GM12878 (cell line): ENCODE measurements at regions not wholly inside any gene's neighbourhood (a gene's known extent, or its start where the extent isn't known, plus 50 kb on each side); places are given as distances from the start of the nearest gene placed in this dataset.

ENCODE experiments used
- ATAC-seq: fragments of 200-7000 bp; cut with Tn5 transposase; 3 replicates; pipeline ENCODE4 v1.9.1; 2020; ENCODE audit warnings: mild to moderate bottlenecking, moderate library complexity
- BruUV-seq: library from RNA; stranded (reverse); fragments of 400-500 nt; replicated peaks from 2 replicates; lab custom pipeline; 2021; lab: Mats Ljungman, UMichigan
- CTCF ChIA-PET: fragments of 300-600 bp; sonication (Branson Sonifier 250); formaldehyde crosslinking; extraction: SDS; loops from one replicate; lab custom pipeline; 2021; ENCODE audit warnings: inconsistent platforms; lab: Yijun Ruan, JAX
- POLR2A ChIA-PET: fragments of 350-600 bp; formaldehyde crosslinking; extraction: SDS; loops from one replicate; lab custom pipeline; 2021; ENCODE audit warnings: inconsistent platforms; lab: Charles Lee
- RAD21 ChIA-PET: fragments of 300-600 bp; sonication (Branson Sonifier 250); formaldehyde crosslinking; loops from one replicate; lab custom pipeline; 2023; ENCODE audit warnings: antibody characterized with exemption; ENCODE audit not compliant: unreplicated experiment; lab: Charles Lee
- SMC1A ChIA-PET: fragments of 300-600 bp; sonication (Branson Sonifier 250); formaldehyde crosslinking; loops from one replicate; lab custom pipeline; 2023; ENCODE audit not compliant: unreplicated experiment, uncharacterized antibody; lab: Charles Lee
- DNase-seq: peaks from one replicate; pipeline ENCODE4 v3.0.0-alpha.2; 2011; ENCODE audit warnings: low read depth, low spot score
- FAIRE-seq: peaks from 3 replicates; lab custom pipeline; 2011; peaks lifted over from hg19 to GRCh38; lab: Jason Lieb, UNC
- H2AFZ ChIP-seq: 2 replicates; pipeline ENCODE4 v1.6.0; 2011; ENCODE audit warnings: low read depth, low read length, control low read depth; ENCODE audit not compliant: control insufficient read depth
- H3K27ac ChIP-seq: 2 replicates; pipeline ENCODE4 v1.5.1; 2011; ENCODE audit warnings: control low read depth; ENCODE audit not compliant: control insufficient read depth, insufficient read depth
- H3K27me3 ChIP-seq, 2 experiments: replicated peaks in 1 of 2; 2 replicates each; pipeline versions ENCODE4 v1.6.0 to v1.6.1; 2011; ENCODE audit warnings: low read length in 1 of 2; ENCODE audit not compliant: control insufficient read depth in 2 of 2, insufficient read depth in 2 of 2
- H3K36me3 ChIP-seq, 2 experiments: 2 replicates each; pipeline ENCODE4 v1.5.1; 2011; ENCODE audit warnings: low read length in 1 of 2; ENCODE audit not compliant: control insufficient read depth in 2 of 2, insufficient read depth in 2 of 2
- H3K4me1 ChIP-seq: 2 replicates; pipeline ENCODE4 v1.6.1; 2011; ENCODE audit warnings: mild to moderate bottlenecking, low read length, moderate library complexity, mixed read lengths; ENCODE audit not compliant: control insufficient read depth, insufficient read depth
- H3K4me2 ChIP-seq: 2 replicates; pipeline ENCODE4 v1.6.0; 2011; ENCODE audit warnings: control low read depth; ENCODE audit not compliant: control insufficient read depth, insufficient read depth
- H3K4me3 ChIP-seq: fragments of 200-600 bp; sonication (generic); 2 replicates; pipeline ENCODE4 v1.5.1; 2016
- H3K79me2 ChIP-seq: 2 replicates; pipeline ENCODE4 v1.6.0; 2011; ENCODE audit warnings: low read length; ENCODE audit not compliant: control insufficient read depth, insufficient read depth
- H3K9ac ChIP-seq: 2 replicates; pipeline ENCODE4 v1.8.0; 2011; ENCODE audit warnings: low read length, control low read depth, mixed read lengths; ENCODE audit not compliant: control insufficient read depth, insufficient read depth
- H3K9me3 ChIP-seq: replicated peaks from 3 replicates; pipeline ENCODE4 v1.5.1; 2011; ENCODE audit warnings: mild to moderate bottlenecking, low read length; ENCODE audit not compliant: control insufficient read depth, insufficient read depth
- H4K20me1 ChIP-seq: 2 replicates; pipeline ENCODE4 v1.6.0; 2011; ENCODE audit not compliant: control insufficient read depth, insufficient read depth
- CEBPB ChIP-seq, 2 experiments: fragments of 150-350 bp in 1 of 2; IDR thresholded peaks; 2 replicates each; pipeline ENCODE4 v1.6.1; 2012 to 2014; ENCODE audit warnings: low read depth in 2 of 2, low read length in 2 of 2, borderline replicate concordance in 1 of 2, inconsistent platforms in 1 of 2
- DPF2 ChIP-seq: fragments of 450-650 bp; IDR thresholded peaks from 2 replicates; pipeline ENCODE4 v1.6.1; 2017; ENCODE audit warnings: mild to moderate bottlenecking
- HDAC2 ChIP-seq: fragments of 200-600 bp; sonication (generic); IDR thresholded peaks from 2 replicates; pipeline ENCODE4 v1.6.1; 2017
- MEF2A ChIP-seq: IDR thresholded peaks from 2 replicates; pipeline ENCODE4 v1.6.1; 2011; ENCODE audit warnings: low read depth, mild to moderate bottlenecking, low read length, moderate library complexity; ENCODE audit not compliant: insufficient read depth
- MTA3 ChIP-seq: IDR thresholded peaks from 2 replicates; pipeline ENCODE4 v1.6.1; 2012; ENCODE audit warnings: low read length, inconsistent platforms, borderline replicate concordance
- NR2C2 ChIP-seq: IDR thresholded peaks from 2 replicates; pipeline ENCODE4 v1.6.1; 2011; ENCODE audit warnings: borderline replicate concordance, low read depth; ENCODE audit not compliant: control insufficient read depth, insufficient read length
- RAD51 ChIP-seq: fragments of 450-650 bp; IDR thresholded peaks from 2 replicates; pipeline ENCODE4 v1.6.1; 2016; ENCODE audit warnings: moderate library complexity, mild to moderate bottlenecking, inconsistent platforms
- SIX5 ChIP-seq: IDR thresholded peaks from 2 replicates; pipeline ENCODE4 v1.6.1; 2011; ENCODE audit warnings: mild to moderate bottlenecking, low read depth, low read length, moderate library complexity; ENCODE audit not compliant: severe bottlenecking
- SMARCA5 ChIP-seq: fragments of 450-650 bp; IDR thresholded peaks from 2 replicates; pipeline ENCODE4 v1.6.1; 2017; ENCODE audit warnings: mild to moderate bottlenecking
- ZNF24 ChIP-seq: fragments of 450-650 bp; IDR thresholded peaks from 2 replicates; pipeline ENCODE4 v1.6.1; 2017; ENCODE audit warnings: antibody characterized with exemption, mild to moderate bottlenecking
- WGBS: methylation state at CpG from one replicate; pipeline ENCODE4 v1.1.6; 2016; ENCODE audit warnings: low lambda C conversion rate; ENCODE audit not compliant: insufficient replicate concordance, insufficient coverage; ENCODE audit errors: missing lambda C conversion rate; 5-methylcytosine and 5-hydroxymethylcytosine counted together
- in situ Hi-C: fragments of 300-500 bp; cut with MboI; formaldehyde crosslinking; loops from 9 replicates; pipeline ENCODE4 v1.14.3; 2018; ENCODE audit warnings: mixed read lengths
- intact Hi-C: fragments of 100-400 bp; cut with micrococcal nuclease; formaldehyde crosslinking; loops from one replicate; pipeline ENCODE4 v1.14.2; 2022; ENCODE audit not compliant: unreplicated experiment
- TF ChIP-seq, protein P1 (sequence below): IDR thresholded peaks from 2 replicates; pipeline ENCODE4 v1.6.1; 2012; ENCODE audit warnings: low read length, inconsistent platforms
- TF ChIP-seq, protein P2 (sequence below), 3 experiments: IDR thresholded peaks in 2 of 3; conservative IDR thresholded peaks in 1 of 3; 2 replicates each; pipeline ENCODE4 v1.5.1; 2011; ENCODE audit warnings: low read depth in 3 of 3, low read length in 3 of 3, mild to moderate bottlenecking in 3 of 3, control low read depth in 2 of 3, moderate library complexity in 2 of 3, inconsistent platforms in 1 of 3, mixed read lengths in 1 of 3; ENCODE audit not compliant: control insufficient read depth in 2 of 3, insufficient read depth in 1 of 3; ENCODE audit errors: extremely low read depth in 1 of 3
- TF ChIP-seq, protein P3 (sequence below): fragments of 450-650 bp; IDR thresholded peaks from 2 replicates; pipeline ENCODE4 v1.6.1; 2016; ENCODE audit warnings: mild to moderate bottlenecking
- TF ChIP-seq, protein P4 (sequence below): fragments of 450-650 bp; IDR thresholded peaks from 2 replicates; pipeline ENCODE4 v1.6.1; 2017; ENCODE audit warnings: low read depth, mild to moderate bottlenecking, moderate library complexity
- TF ChIP-seq, protein P5 (sequence below): IDR thresholded peaks from 2 replicates; pipeline ENCODE4 v1.6.1; 2012; ENCODE audit warnings: low read depth, low read length, improper control_type of control experiment
- TF ChIP-seq, protein P6 (sequence below): IDR thresholded peaks from 2 replicates; pipeline ENCODE4 v1.6.1; 2011; ENCODE audit warnings: low read depth, mild to moderate bottlenecking, low read length, moderate library complexity, borderline replicate concordance; ENCODE audit errors: extremely low read depth

DNA sequence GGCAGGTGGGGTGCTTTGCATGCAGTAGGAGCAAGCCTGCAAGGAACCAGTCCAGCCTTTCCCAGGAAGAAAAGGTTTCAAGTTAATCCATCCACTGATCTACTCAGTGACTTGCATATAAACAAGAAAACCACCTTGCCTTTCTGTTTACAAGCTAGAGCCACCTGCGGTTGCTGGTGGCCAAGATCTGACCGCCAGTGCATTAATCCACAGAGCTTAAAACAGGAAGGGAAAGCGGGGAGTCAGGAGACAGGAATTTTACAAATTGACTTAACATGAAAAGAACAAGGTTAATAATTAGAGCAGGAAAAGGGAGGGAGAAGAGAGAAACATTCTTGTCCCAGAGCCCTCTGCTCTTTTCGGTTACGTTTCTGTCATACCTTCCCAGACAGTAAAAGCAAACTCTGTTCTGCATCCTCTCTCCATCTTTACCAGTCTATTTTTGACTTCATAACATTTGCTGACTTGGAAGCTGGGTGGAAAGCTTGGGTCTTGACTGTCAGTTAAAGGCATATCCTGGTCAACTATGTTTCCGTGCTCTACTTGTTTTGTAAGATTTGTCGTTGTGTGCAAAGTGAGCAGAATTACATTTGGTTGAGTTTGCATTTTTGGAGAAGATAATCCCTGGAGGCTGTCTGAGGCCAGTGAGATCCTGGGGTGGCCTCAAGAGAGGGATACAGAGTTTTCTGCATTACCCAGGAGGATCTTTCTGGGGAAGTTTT lies 760.6 kb downstream of the EFNB2 start:
- no peak overlapping the region for H2AFZ ChIP-seq
- ChIA-PET CTCF (interaction anchor here (0.6 to 1.3 kb wide), 2 partner anchors 31 to 1053 kb away, joined by 3 read pairs; no protein-coding TSS in a partner anchor), SMC1A (interaction anchor here (1.0 kb wide), 1 partner anchor 195 kb away, joined by 3 read pairs; no protein-coding TSS in a partner anchor), RAD21 (interaction anchor here (1.0 kb wide), 1 partner anchor 46 kb away, joined by 3 read pairs; no protein-coding TSS in a partner anchor), POLR2A (no interaction called here)
- intact Hi-C loops: no loop called here
- no peak overlapping the region for H3K9ac ChIP-seq
- H3K27me3 ChIP-seq: no peaks in the 10 kb centered on the region
- in situ Hi-C loops: no loop called here
- no peaks in the 10 kb centered on the region for H3K36me3 ChIP-seq
- H4K20me1 ChIP-seq: no peaks in the 10 kb centered on the region
- no peaks in the 10 kb centered on the region for H3K4me1 ChIP-seq
- FAIRE-seq: no peak
- H3K27ac ChIP-seq: no peak overlapping the region
- BruUV-seq: no TSS peak
- H3K4me3 ChIP-seq: no peak overlapping the region
- TF ChIP-seq, protein P1, sequence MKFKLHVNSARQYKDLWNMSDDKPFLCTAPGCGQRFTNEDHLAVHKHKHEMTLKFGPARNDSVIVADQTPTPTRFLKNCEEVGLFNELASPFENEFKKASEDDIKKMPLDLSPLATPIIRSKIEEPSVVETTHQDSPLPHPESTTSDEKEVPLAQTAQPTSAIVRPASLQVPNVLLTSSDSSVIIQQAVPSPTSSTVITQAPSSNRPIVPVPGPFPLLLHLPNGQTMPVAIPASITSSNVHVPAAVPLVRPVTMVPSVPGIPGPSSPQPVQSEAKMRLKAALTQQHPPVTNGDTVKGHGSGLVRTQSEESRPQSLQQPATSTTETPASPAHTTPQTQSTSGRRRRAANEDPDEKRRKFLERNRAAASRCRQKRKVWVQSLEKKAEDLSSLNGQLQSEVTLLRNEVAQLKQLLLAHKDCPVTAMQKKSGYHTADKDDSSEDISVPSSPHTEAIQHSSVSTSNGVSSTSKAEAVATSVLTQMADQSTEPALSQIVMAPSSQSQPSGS: no peak
- TF ChIP-seq CEBPB (IDR thresholded peaks at IDR 0.05; ENCODE audit: borderline replicate concordance in 1 of 2, low read depth in 2 of 2, low read length in 2 of 2) (no peak), HDAC2 (no peak), SMARCA5 (no peak), DPF2 (no peak), RAD51 (no peak), SIX5 (no peak), ZNF24 (no peak), MTA3 (no peak), MEF2A (no peak), NR2C2 (no peak)
- TF ChIP-seq, protein P2, sequence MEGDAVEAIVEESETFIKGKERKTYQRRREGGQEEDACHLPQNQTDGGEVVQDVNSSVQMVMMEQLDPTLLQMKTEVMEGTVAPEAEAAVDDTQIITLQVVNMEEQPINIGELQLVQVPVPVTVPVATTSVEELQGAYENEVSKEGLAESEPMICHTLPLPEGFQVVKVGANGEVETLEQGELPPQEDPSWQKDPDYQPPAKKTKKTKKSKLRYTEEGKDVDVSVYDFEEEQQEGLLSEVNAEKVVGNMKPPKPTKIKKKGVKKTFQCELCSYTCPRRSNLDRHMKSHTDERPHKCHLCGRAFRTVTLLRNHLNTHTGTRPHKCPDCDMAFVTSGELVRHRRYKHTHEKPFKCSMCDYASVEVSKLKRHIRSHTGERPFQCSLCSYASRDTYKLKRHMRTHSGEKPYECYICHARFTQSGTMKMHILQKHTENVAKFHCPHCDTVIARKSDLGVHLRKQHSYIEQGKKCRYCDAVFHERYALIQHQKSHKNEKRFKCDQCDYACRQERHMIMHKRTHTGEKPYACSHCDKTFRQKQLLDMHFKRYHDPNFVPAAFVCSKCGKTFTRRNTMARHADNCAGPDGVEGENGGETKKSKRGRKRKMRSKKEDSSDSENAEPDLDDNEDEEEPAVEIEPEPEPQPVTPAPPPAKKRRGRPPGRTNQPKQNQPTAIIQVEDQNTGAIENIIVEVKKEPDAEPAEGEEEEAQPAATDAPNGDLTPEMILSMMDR (IDR thresholded peaks at IDR 0.05 in 2 of 3, conservative IDR thresholded peaks at IDR 0.05 in 1 of 3; ENCODE audit: control insufficient read depth in 2 of 3, extremely low read depth in 1 of 3, insufficient read depth in 1 of 3, low read depth in 3 of 3, low read length in 3 of 3): no peak
- TF ChIP-seq, protein P3, sequence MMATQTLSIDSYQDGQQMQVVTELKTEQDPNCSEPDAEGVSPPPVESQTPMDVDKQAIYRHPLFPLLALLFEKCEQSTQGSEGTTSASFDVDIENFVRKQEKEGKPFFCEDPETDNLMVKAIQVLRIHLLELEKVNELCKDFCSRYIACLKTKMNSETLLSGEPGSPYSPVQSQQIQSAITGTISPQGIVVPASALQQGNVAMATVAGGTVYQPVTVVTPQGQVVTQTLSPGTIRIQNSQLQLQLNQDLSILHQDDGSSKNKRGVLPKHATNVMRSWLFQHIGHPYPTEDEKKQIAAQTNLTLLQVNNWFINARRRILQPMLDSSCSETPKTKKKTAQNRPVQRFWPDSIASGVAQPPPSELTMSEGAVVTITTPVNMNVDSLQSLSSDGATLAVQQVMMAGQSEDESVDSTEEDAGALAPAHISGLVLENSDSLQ: no peak
- TF ChIP-seq, protein P4, sequence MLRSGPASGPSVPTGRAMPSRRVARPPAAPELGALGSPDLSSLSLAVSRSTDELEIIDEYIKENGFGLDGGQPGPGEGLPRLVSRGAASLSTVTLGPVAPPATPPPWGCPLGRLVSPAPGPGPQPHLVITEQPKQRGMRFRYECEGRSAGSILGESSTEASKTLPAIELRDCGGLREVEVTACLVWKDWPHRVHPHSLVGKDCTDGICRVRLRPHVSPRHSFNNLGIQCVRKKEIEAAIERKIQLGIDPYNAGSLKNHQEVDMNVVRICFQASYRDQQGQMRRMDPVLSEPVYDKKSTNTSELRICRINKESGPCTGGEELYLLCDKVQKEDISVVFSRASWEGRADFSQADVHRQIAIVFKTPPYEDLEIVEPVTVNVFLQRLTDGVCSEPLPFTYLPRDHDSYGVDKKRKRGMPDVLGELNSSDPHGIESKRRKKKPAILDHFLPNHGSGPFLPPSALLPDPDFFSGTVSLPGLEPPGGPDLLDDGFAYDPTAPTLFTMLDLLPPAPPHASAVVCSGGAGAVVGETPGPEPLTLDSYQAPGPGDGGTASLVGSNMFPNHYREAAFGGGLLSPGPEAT: no peak
- TF ChIP-seq, protein P5, sequence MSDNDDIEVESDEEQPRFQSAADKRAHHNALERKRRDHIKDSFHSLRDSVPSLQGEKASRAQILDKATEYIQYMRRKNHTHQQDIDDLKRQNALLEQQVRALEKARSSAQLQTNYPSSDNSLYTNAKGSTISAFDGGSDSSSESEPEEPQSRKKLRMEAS: no peak
- TF ChIP-seq, protein P6, sequence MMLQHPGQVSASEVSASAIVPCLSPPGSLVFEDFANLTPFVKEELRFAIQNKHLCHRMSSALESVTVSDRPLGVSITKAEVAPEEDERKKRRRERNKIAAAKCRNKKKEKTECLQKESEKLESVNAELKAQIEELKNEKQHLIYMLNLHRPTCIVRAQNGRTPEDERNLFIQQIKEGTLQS: no peak
- no peaks in the 10 kb centered on the region for H3K79me2 ChIP-seq
- WGBS: 63% methylated on average over 7 of the region's 7 CpGs
- ATAC-seq: no peak
- H3K4me2 ChIP-seq: no peak overlapping the region
- DNase-seq: no peak
- H3K9me3 ChIP-seq: no peaks in the 10 kb centered on the region
